ENCODE measurements at regions not wholly inside any gene's neighbourhood (a gene's known extent, or its start where the extent isn't known, plus 50 kb on each side); places are given as distances from the start of the nearest gene placed in this dataset.
A peak's percentile ranks its signal among the peaks of the same experiment; 100 is the strongest.

GRCh38 chr2:157176602-157177001 lies 80.9 kb upstream of the GALNT5 start:
- Histone ChIP-seq H3K4me3 (ENCODE audit: insufficient read depth, low read depth, low read length) (no peak overlapping the region), H3K18ac (ENCODE audit: low read depth, low read length) (0 out of 2 replicates have a peak overlapping the region, but pooled peaks have one; percentile 73), H3K27me3 (ENCODE audit: control insufficient read depth, insufficient read depth, low read length) (no peaks in the 10 kb centered on the region), H2BK15ac (ENCODE audit: low read depth, low read length) (peak overlapping the region; percentile 95; the same call in 2 of the 3 replicates), H3K14ac (replicated peaks; ENCODE audit: low read depth, low read length) (peak overlapping the region; percentile 44; the same call in 1 of the 2 replicates), H3K9me3 (ENCODE audit: control insufficient read depth, insufficient read depth, low read length) (no peaks in the 10 kb centered on the region), H4K5ac (ENCODE audit: low read depth, low read length) (peak overlapping the region; percentile 79; the same call in 1 of the 2 replicates), H4K91ac (ENCODE audit: insufficient read depth, low read depth, low read length) (no peak overlapping the region; the same call in 1 of the 2 replicates), H3K4me1 (ENCODE audit: control insufficient read depth, insufficient read depth, low read length) (peaks cover 9% of the 10 kb centered on the region), H3K56ac (ENCODE audit: extremely low read depth, insufficient read depth, low read length) (no peak overlapping the region), H3K9me1 (ENCODE audit: insufficient read depth, low read length) (peaks cover 8% of the 10 kb centered on the region; the same call in 1 of the 2 replicates), H2AK9ac (replicated peaks; ENCODE audit: low read depth, low read length, poor library complexity) (no peak overlapping the region), H4K8ac (ENCODE audit: low read depth in 2 of 2, low read length in 2 of 2) (peak overlapping the region in 1 of 2 experiments; percentile 54; a peak in 1 of 4 replicates), H3K9ac (ENCODE audit: low read depth, low read length) (no peak overlapping the region), H3K79me1 (ENCODE audit: low read depth in 1 of 2, low read length in 2 of 2) (no peaks in the 10 kb centered on the region), H2BK5ac (ENCODE audit: low read depth, low read length, poor library complexity, severe bottlenecking) (no peak overlapping the region), H3K27ac (ENCODE audit: insufficient read depth, low read length) (no peak overlapping the region), H2BK120ac (ENCODE audit: low read depth, low read length) (peak overlapping the region; percentile 92; the same call in 1 of the 2 replicates), H4K20me1 (ENCODE audit: insufficient read depth, low read length) (no peaks in the 10 kb centered on the region), H3K23ac (ENCODE audit: low read depth, low read length) (no peak overlapping the region), H2AK5ac (ENCODE audit: low read depth, low read length) (peak overlapping the region; percentile 82), H3K4me2 (ENCODE audit: low read depth, low read length) (no peak overlapping the region), H2BK20ac (ENCODE audit: low read depth, low read length) (peak overlapping the region; percentile 8; the same call in 1 of the 2 replicates), H2AFZ (replicated peaks; ENCODE audit: low read length, poor library complexity) (no peak overlapping the region), H3K36me3 (ENCODE audit: control insufficient read depth, insufficient read depth, low read length) (no peaks in the 10 kb centered on the region), H3K4ac (ENCODE audit: low read depth, low read length) (peak overlapping the region; percentile 63; the same call in 1 of the 2 replicates)
- ChIA-PET CTCF (no interaction called here), POLR2A (ENCODE audit: unreplicated experiment) (no interaction called here)
- TF ChIP-seq ELK1 (IDR thresholded peaks at IDR 0.05; ENCODE audit: borderline replicate concordance, low read depth, low read length) (no peak), RAD21 (IDR thresholded peaks at IDR 0.05; ENCODE audit: low read length) (no peak), MAFK (IDR thresholded peaks at IDR 0.05; ENCODE audit: low read depth, low read length) (no peak)
- dilution Hi-C loops (cut with HindIII; ENCODE audit: low sequenced_read_pairs, unreplicated experiment) (no loop called here), intact Hi-C loops (cut with micrococcal nuclease) (no loop called here), in situ Hi-C loops (cut with MboI; ENCODE audit: low sequenced_read_pairs) (no loop called here)
- no peak for DNase-seq
- no TSS peak for BruUV-seq (replicated peaks)
- no CpG with 5 or more reads among the region's 3 CpGs for WGBS, 2 experiments (ENCODE audit: extremely low coverage in 2 of 2, insufficient read length in 1 of 2)
- ATAC-seq (ENCODE audit: low read depth) = no peak

All from IMR-90 (cell line).